Aorta (tissue), 5 donors: ENCODE measurements at regions not wholly inside any gene's neighbourhood (a gene's known extent, or its start where the extent isn't known, plus 50 kb on each side); places are given as distances from the start of the nearest gene placed in this dataset.

Experiments
- ATAC-seq: fragments of 200-7000 bp; cut with Tn5 transposase; one replicate; pipeline ENCODE4 v1.9.1; 2022; ENCODE audit warnings: moderate library complexity; ENCODE audit not compliant: low FRiP score
- DNase-seq, 2 donors: peaks; one replicate each; pipeline ENCODE4 v3.0.0-alpha.2; 2020
- H3K27ac ChIP-seq, 2 donors: one replicate each; pipeline ENCODE4 v1.5.1; 2013; ENCODE audit warnings: low read length in 2 of 2, mild to moderate bottlenecking in 2 of 2, moderate library complexity in 2 of 2, control low read depth in 1 of 2, inconsistent platforms in 1 of 2, low read depth in 1 of 2
- H3K27me3 ChIP-seq, 2 donors: one replicate each; pipeline ENCODE4 v1.6.1; 2013; ENCODE audit warnings: control low read depth in 1 of 2, low read length in 1 of 2, mild to moderate bottlenecking in 1 of 2, moderate library complexity in 1 of 2; ENCODE audit not compliant: insufficient read depth in 2 of 2, control insufficient read depth in 1 of 2
- H3K36me3 ChIP-seq, 2 donors: one replicate each; pipeline ENCODE4 v1.6.1; 2013; ENCODE audit warnings: control low read depth in 1 of 2, low read length in 1 of 2, mild to moderate bottlenecking in 1 of 2; ENCODE audit not compliant: insufficient read depth in 2 of 2, control insufficient read depth in 1 of 2
- H3K4me1 ChIP-seq, 2 donors: one replicate each; pipeline ENCODE4 v1.6.1; 2013; ENCODE audit warnings: low read length in 2 of 2, control low read depth in 1 of 2, mild to moderate bottlenecking in 1 of 2, moderate library complexity in 1 of 2; ENCODE audit not compliant: insufficient read depth in 2 of 2, control insufficient read depth in 1 of 2
- H3K4me3 ChIP-seq, 2 donors: one replicate each; pipeline ENCODE4 v1.5.1; 2013; ENCODE audit warnings: low read length in 2 of 2, control low read depth in 1 of 2, mild to moderate bottlenecking in 1 of 2
- H3K9me3 ChIP-seq: one replicate; pipeline ENCODE4 v1.6.1; 2013; ENCODE audit warnings: mild to moderate bottlenecking, low read length; ENCODE audit not compliant: control insufficient read depth
- WGBS, 2 donors: extraction: QIAGEN DNeasy Blood & Tissue Kit; methylation state at CpG; one replicate each; pipeline ENCODE4 v1.1.7; 2013; 5-methylcytosine and 5-hydroxymethylcytosine counted together
- intact Hi-C, 2 donors: fragments of 100-400 bp; cut with DNase I; formaldehyde crosslinking; loops; one replicate each; pipeline versions ENCODE4 v1.14.2 to v1.15.0; 2022
- donor health status: healthy with polysubstance abuse.
- donor health status: Bipolar disorder and iron deficiency.
- donor health status: DM: no; HTN: no; CAD: no.
- donor health status: DM: no; HTN: no; CAD: no.
- donor health status: DM: yes; HTN: yes; CAD: no.

DNA sequence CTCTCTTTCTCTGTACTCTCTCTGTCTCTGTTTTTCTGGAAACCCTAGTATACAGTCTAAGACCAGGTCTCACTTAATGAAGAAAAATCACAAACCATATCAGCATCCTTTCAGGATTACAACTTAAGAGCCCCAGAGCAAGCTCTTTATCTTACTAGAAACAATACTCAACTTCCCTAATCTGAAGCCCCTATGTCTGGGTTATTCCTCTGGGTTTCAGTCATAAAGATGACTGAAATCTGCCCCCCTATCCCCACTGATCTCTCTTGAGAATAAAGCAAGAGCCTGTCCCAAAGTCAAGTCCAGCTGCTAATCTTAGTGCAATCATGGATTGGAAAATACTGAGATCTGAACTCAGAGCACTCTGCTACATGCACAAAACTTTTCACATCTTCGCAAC lies 53.9 kb upstream of the PICALM start:
- no peaks in the 10 kb centered on the region for H3K9me3 ChIP-seq
- H3K27me3 ChIP-seq: no peaks in the 10 kb centered on the region
- no peak overlapping the region for H3K27ac ChIP-seq
- no peaks in the 10 kb centered on the region for H3K36me3 ChIP-seq
- ATAC-seq (no peak), DNase-seq (no peak)
- H3K4me1 ChIP-seq: peaks cover 4 to 6% of the 10 kb centered on the region in 2 donors
- 96 to 98% methylated on average over 1 of the region's 1 CpG for WGBS, 2 donors
- no peak overlapping the region for H3K4me3 ChIP-seq
- intact Hi-C loops: no loop called here

DNA sequence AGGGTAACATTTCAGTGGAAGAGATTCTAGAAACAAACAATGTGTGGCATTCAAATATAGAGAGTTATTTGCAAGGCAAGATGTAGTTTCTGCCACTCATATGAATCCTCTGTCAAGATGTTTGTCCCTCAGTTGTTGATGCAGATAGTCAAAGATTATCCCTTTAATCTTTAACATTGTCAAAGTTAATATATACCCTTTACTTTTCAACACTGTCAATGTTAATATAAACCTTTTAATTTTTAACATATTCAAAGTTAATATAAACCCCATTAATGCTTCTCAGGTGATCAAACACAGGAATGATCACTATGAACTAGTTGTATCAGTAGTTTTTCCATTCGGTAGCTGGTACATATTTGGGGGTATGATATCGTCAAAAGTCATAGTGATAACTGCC lies 51.9 kb upstream of the PICALM start:
- Histone ChIP-seq H3K9me3 (no peaks in the 10 kb centered on the region), H3K4me3 (no peak overlapping the region), H3K27ac (no peak overlapping the region), H3K36me3 (no peaks in the 10 kb centered on the region), H3K27me3 (no peaks in the 10 kb centered on the region), H3K4me1 (peaks cover 4 to 6% of the 10 kb centered on the region in 2 donors)
- WGBS, 2 donors: 93 to 95% methylated on average over 2 of the region's 2 CpGs
- ATAC-seq (no peak), DNase-seq (no peak)
- intact Hi-C loops: no loop called here

DNA sequence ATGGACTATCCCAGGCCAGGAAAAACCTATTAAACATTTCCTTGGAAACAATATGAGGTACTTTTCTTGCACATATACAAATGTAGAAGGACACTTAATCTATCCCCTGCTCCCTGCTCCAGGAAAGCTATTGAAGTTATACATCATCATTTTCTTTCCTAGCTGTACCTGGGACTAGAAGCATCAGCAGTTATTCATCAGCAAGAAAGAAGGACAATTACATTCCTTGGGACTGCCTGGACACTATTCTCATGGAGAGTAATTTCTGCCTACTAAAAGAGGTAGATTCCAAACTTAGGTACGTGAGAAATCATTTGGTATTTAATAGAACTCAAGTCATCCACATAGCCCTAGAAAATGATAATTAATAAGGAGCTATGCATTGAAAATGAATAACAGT lies 51.0 kb upstream of the PICALM start:
- Histone ChIP-seq H3K27me3 (no peaks in the 10 kb centered on the region), H3K4me3 (no peak overlapping the region), H3K9me3 (no peaks in the 10 kb centered on the region), H3K36me3 (no peaks in the 10 kb centered on the region), H3K27ac (no peak overlapping the region), H3K4me1 (peaks cover 4 to 6% of the 10 kb centered on the region in 2 donors)
- intact Hi-C loops: no loop called here
- ATAC-seq: no peak
- no peak for DNase-seq
- WGBS, 2 donors: 90 to 93% methylated on average over 1 of the region's 1 CpG

GRCh38 chr11:86119077-86119476 lies 50.2 kb upstream of the PICALM start:
- Histone ChIP-seq H3K27ac (no peak overlapping the region), H3K36me3 (no peaks in the 10 kb centered on the region), H3K27me3 (no peaks in the 10 kb centered on the region), H3K9me3 (no peaks in the 10 kb centered on the region), H3K4me1 (peaks cover 0 to 4% of the 10 kb centered on the region in 2 donors), H3K4me3 (no peak overlapping the region)
- ATAC-seq (no peak), DNase-seq (no peak)
- intact Hi-C loops: no loop called here
- 2 to 7% methylated on average over 3 of the region's 3 CpGs for WGBS, 2 donors
